ENCODE measurements at regions not wholly inside any gene's neighbourhood (a gene's known extent, or its start where the extent isn't known, plus 50 kb on each side); places are given as distances from the start of the nearest gene placed in this dataset.

GRCh38 chr3:132220986-132221385, 96.2 kb upstream of the ACP3 start:
- no peaks in the 10 kb centered on the region for H3K36me3 ChIP-seq (ENCODE audit: insufficient read depth, insufficient read length, low read length)
- no peak for TF ChIP-seq SUZ12 (IDR thresholded peaks at IDR 0.05; ENCODE audit: extremely low read depth, insufficient read depth, insufficient read length)
- TF ChIP-seq YY1 (IDR thresholded peaks at IDR 0.05; ENCODE audit: insufficient read depth, insufficient read length) = no peak
- TF ChIP-seq ZNF274 (IDR thresholded peaks at IDR 0.05; ENCODE audit: low read depth, low read length) = no peak
- H3K4me1 ChIP-seq (ENCODE audit: insufficient read depth, insufficient read length) = no peaks in the 10 kb centered on the region
- DNase-seq (ENCODE audit: low read depth, low spot score) = no peak
- no peak overlapping the region for H3K4me3 ChIP-seq (ENCODE audit: insufficient read length, low read depth)
- H3K9ac ChIP-seq (ENCODE audit: insufficient read length, low read depth) = no peak overlapping the region
- H3K9me3 ChIP-seq (ENCODE audit: insufficient read depth, low read length) = no peaks in the 10 kb centered on the region
- H3K27me3 ChIP-seq (ENCODE audit: insufficient read depth, insufficient read length) = no peaks in the 10 kb centered on the region

GRCh38 chr3:132222868-132223538, 94.2 kb upstream of the ACP3 start:
- Histone ChIP-seq H3K9ac (ENCODE audit: insufficient read length, low read depth) (no peak overlapping the region), H3K9me3 (ENCODE audit: insufficient read depth, low read length) (no peaks in the 10 kb centered on the region), H3K4me1 (ENCODE audit: insufficient read depth, insufficient read length) (no peaks in the 10 kb centered on the region), H3K27me3 (ENCODE audit: insufficient read depth, insufficient read length) (no peaks in the 10 kb centered on the region), H3K4me3 (ENCODE audit: insufficient read length, low read depth) (no peak overlapping the region), H3K36me3 (ENCODE audit: insufficient read depth, insufficient read length, low read length) (no peaks in the 10 kb centered on the region)
- no peak for TF ChIP-seq SUZ12 (IDR thresholded peaks at IDR 0.05; ENCODE audit: extremely low read depth, insufficient read depth, insufficient read length)
- no peak for TF ChIP-seq ZNF274 (IDR thresholded peaks at IDR 0.05; ENCODE audit: low read depth, low read length)
- TF ChIP-seq YY1 (IDR thresholded peaks at IDR 0.05; ENCODE audit: insufficient read depth, insufficient read length) = no peak
- no peak for DNase-seq (ENCODE audit: low read depth, low spot score)

- Histone ChIP-seq H3K27me3 (ENCODE audit: insufficient read depth, insufficient read length) (no peaks in the 10 kb centered on the region), H3K4me3 (ENCODE audit: insufficient read length, low read depth) (no peak overlapping the region), H3K36me3 (ENCODE audit: insufficient read depth, insufficient read length, low read length) (no peaks in the 10 kb centered on the region), H3K9ac (ENCODE audit: insufficient read length, low read depth) (no peak overlapping the region), H3K9me3 (ENCODE audit: insufficient read depth, low read length) (no peaks in the 10 kb centered on the region), H3K4me1 (ENCODE audit: insufficient read depth, insufficient read length) (no peaks in the 10 kb centered on the region)
- TF ChIP-seq ZNF274 (IDR thresholded peaks at IDR 0.05; ENCODE audit: low read depth, low read length) (no peak), YY1 (IDR thresholded peaks at IDR 0.05; ENCODE audit: insufficient read depth, insufficient read length) (no peak), SUZ12 (IDR thresholded peaks at IDR 0.05; ENCODE audit: extremely low read depth, insufficient read depth, insufficient read length) (no peak)
- no peak for DNase-seq (ENCODE audit: low read depth, low spot score)
Measured at GRCh38 chr3:132225664-132226063, 91.5 kb upstream of the ACP3 start.

- H3K4me3 ChIP-seq (ENCODE audit: insufficient read length, low read depth) = no peak overlapping the region
- H3K27me3 ChIP-seq (ENCODE audit: insufficient read depth, insufficient read length) = no peaks in the 10 kb centered on the region
- no peak for TF ChIP-seq SUZ12 (IDR thresholded peaks at IDR 0.05; ENCODE audit: extremely low read depth, insufficient read depth, insufficient read length)
- no peak for TF ChIP-seq ZNF274 (IDR thresholded peaks at IDR 0.05; ENCODE audit: low read depth, low read length)
- no peak for TF ChIP-seq YY1 (IDR thresholded peaks at IDR 0.05; ENCODE audit: insufficient read depth, insufficient read length)
- H3K9me3 ChIP-seq (ENCODE audit: insufficient read depth, low read length) = no peaks in the 10 kb centered on the region
- H3K36me3 ChIP-seq (ENCODE audit: insufficient read depth, insufficient read length, low read length) = no peaks in the 10 kb centered on the region
- no peak overlapping the region for H3K9ac ChIP-seq (ENCODE audit: insufficient read length, low read depth)
- H3K4me1 ChIP-seq (ENCODE audit: insufficient read depth, insufficient read length) = no peaks in the 10 kb centered on the region
- DNase-seq (ENCODE audit: low read depth, low spot score) = no peak
Measured at GRCh38 chr3:132228923-132229322, 88.3 kb upstream of the ACP3 start.

- TF ChIP-seq YY1 (IDR thresholded peaks at IDR 0.05; ENCODE audit: insufficient read depth, insufficient read length) = no peak
- TF ChIP-seq ZNF274 (IDR thresholded peaks at IDR 0.05; ENCODE audit: low read depth, low read length) = no peak
- TF ChIP-seq SUZ12 (IDR thresholded peaks at IDR 0.05; ENCODE audit: extremely low read depth, insufficient read depth, insufficient read length) = no peak
- DNase-seq (ENCODE audit: low read depth, low spot score) = no peak
- Histone ChIP-seq H3K27me3 (ENCODE audit: insufficient read depth, insufficient read length) (no peaks in the 10 kb centered on the region), H3K4me1 (ENCODE audit: insufficient read depth, insufficient read length) (no peaks in the 10 kb centered on the region), H3K9me3 (ENCODE audit: insufficient read depth, low read length) (no peaks in the 10 kb centered on the region), H3K4me3 (ENCODE audit: insufficient read length, low read depth) (no peak overlapping the region), H3K36me3 (ENCODE audit: insufficient read depth, insufficient read length, low read length) (no peaks in the 10 kb centered on the region), H3K9ac (ENCODE audit: insufficient read length, low read depth) (no peak overlapping the region)
Measured at GRCh38 chr3:132229641-132230040, 87.6 kb upstream of the ACP3 start.

GRCh38 chr3:132230156-132231000, 86.8 kb upstream of the ACP3 start:
- Histone ChIP-seq H3K9me3 (ENCODE audit: insufficient read depth, low read length) (no peaks in the 10 kb centered on the region), H3K4me3 (ENCODE audit: insufficient read length, low read depth) (no peak overlapping the region), H3K4me1 (ENCODE audit: insufficient read depth, insufficient read length) (no peaks in the 10 kb centered on the region), H3K9ac (ENCODE audit: insufficient read length, low read depth) (no peak overlapping the region), H3K27me3 (ENCODE audit: insufficient read depth, insufficient read length) (no peaks in the 10 kb centered on the region), H3K36me3 (ENCODE audit: insufficient read depth, insufficient read length, low read length) (no peaks in the 10 kb centered on the region)
- no peak for DNase-seq (ENCODE audit: low read depth, low spot score)
- TF ChIP-seq SUZ12 (IDR thresholded peaks at IDR 0.05; ENCODE audit: extremely low read depth, insufficient read depth, insufficient read length) (no peak), ZNF274 (IDR thresholded peaks at IDR 0.05; ENCODE audit: low read depth, low read length) (no peak), YY1 (IDR thresholded peaks at IDR 0.05; ENCODE audit: insufficient read depth, insufficient read length) (no peak)

- no peak for TF ChIP-seq YY1 (IDR thresholded peaks at IDR 0.05; ENCODE audit: insufficient read depth, insufficient read length)
- TF ChIP-seq ZNF274 (IDR thresholded peaks at IDR 0.05; ENCODE audit: low read depth, low read length) = no peak
- no peak for TF ChIP-seq SUZ12 (IDR thresholded peaks at IDR 0.05; ENCODE audit: extremely low read depth, insufficient read depth, insufficient read length)
- no peak for DNase-seq (ENCODE audit: low read depth, low spot score)
- Histone ChIP-seq H3K27me3 (ENCODE audit: insufficient read depth, insufficient read length) (no peaks in the 10 kb centered on the region), H3K9me3 (ENCODE audit: insufficient read depth, low read length) (no peaks in the 10 kb centered on the region), H3K4me1 (ENCODE audit: insufficient read depth, insufficient read length) (no peaks in the 10 kb centered on the region), H3K9ac (ENCODE audit: insufficient read length, low read depth) (no peak overlapping the region), H3K4me3 (ENCODE audit: insufficient read length, low read depth) (no peak overlapping the region), H3K36me3 (ENCODE audit: insufficient read depth, insufficient read length, low read length) (no peaks in the 10 kb centered on the region)
Measured at GRCh38 chr3:132231633-132232032, 85.6 kb upstream of the ACP3 start.

Data from NT2/D1 (cell line).